NCI-H460 (cell line): ENCODE measurements at regions not wholly inside any gene's neighbourhood (a gene's known extent, or its start where the extent isn't known, plus 50 kb on each side); places are given as distances from the start of the nearest gene placed in this dataset.

Experiments
- DNase-seq: peaks from one replicate; pipeline ENCODE4 v3.0.0-alpha.2; 2016; ENCODE audit warnings: low read depth; ENCODE audit errors: extremely low read depth

DNA sequence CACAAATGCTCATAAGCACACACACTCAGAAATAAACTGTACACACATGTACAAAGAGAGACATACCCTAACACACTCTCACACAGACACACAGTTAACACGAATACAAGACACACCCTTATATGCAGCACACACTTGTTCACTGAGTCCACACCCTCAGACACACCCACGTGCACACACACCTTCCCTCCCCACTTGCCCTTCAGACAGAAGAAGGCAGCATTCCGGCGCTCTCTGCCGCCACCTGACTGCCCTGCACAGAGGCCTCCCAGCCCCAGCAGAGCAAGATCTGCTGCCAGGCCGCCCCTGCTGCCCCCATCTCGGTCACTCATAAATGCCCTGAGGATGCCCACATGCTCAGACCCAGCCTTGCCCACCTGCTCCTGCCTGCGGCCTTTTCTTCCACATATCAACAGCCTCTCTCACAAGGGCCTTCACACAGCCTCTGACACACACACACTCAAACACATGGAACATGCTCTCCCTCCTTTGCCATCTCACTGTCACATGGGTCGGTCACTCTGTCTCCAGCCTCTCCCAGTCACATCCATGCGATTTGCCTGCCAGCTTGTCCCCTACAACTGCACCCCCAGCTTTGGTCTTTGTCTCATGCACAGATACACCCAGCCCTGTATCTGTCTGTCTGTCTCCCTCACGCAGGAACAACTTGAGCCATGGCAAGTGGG is 71.1 kb downstream of the EPHB3 start:
- DNase-seq = no peak
